ENCODE measurements at regions not wholly inside any gene's neighbourhood (a gene's known extent, or its start where the extent isn't known, plus 50 kb on each side); places are given as distances from the start of the nearest gene placed in this dataset.

- Histone ChIP-seq H3K4me1 (ENCODE audit: insufficient read depth, low read length) (no peaks in the 10 kb centered on the region), H3K9ac (ENCODE audit: extremely low read depth, insufficient read length, low read length) (no peak overlapping the region), H2AK5ac (ENCODE audit: insufficient read length, low read length) (no peak overlapping the region), H3K9me3 (ENCODE audit: control insufficient read depth, low read depth, low read length) (no peaks in the 10 kb centered on the region), H3K27me3 (ENCODE audit: insufficient read depth, low read length) (no peaks in the 10 kb centered on the region), H3K79me2 (ENCODE audit: insufficient read depth, low read length) (no peaks in the 10 kb centered on the region), H4K91ac (ENCODE audit: insufficient read length, low read depth, low read length) (no peak overlapping the region), H2AFZ (ENCODE audit: low read length) (no peak overlapping the region), H2BK120ac (ENCODE audit: low read depth, low read length, poor library complexity, severe bottlenecking) (no peak overlapping the region), H3K4me2 (ENCODE audit: insufficient read depth, insufficient read length, low read length) (no peak overlapping the region), H3K23ac (ENCODE audit: insufficient read length, low read depth, low read length) (no peak overlapping the region), H2BK12ac (ENCODE audit: insufficient read length, low read depth, low read length) (no peak overlapping the region), H3K79me1 (ENCODE audit: insufficient read depth, low read depth, low read length, poor library complexity, severe bottlenecking) (no peaks in the 10 kb centered on the region), H3K23me2 (ENCODE audit: insufficient read length, low read depth, low read length, poor library complexity, severe bottlenecking) (no peaks in the 10 kb centered on the region), H3K4ac (ENCODE audit: low read depth, low read length) (no peak overlapping the region), H3K56ac (ENCODE audit: insufficient read length, low read depth, low read length) (no peak overlapping the region), H3K14ac (ENCODE audit: insufficient read depth, low read length) (no peak overlapping the region), H2BK5ac (ENCODE audit: insufficient read length, low read length) (no peak overlapping the region), H4K20me1 (ENCODE audit: control insufficient read depth, insufficient read depth, insufficient read length) (no peaks in the 10 kb centered on the region), H2BK15ac (ENCODE audit: low read depth, low read length) (no peak overlapping the region), H3K18ac (ENCODE audit: insufficient read length, low read depth, low read length) (no peak overlapping the region), H4K8ac (replicated peaks; ENCODE audit: insufficient read length, low read depth, low read length) (no peak overlapping the region), H3T11ph (ENCODE audit: low read length) (no peak overlapping the region), H2BK20ac (ENCODE audit: low read depth, low read length, poor library complexity, severe bottlenecking) (no peak overlapping the region), H4K5ac (ENCODE audit: insufficient read length, low read depth, low read length) (no peak overlapping the region), H3K27ac (ENCODE audit: insufficient read length, low read depth, low read length) (no peak overlapping the region)
- Mint-ChIP-seq H3K36me3 (ENCODE audit: insufficient read depth in 1 of 3, low read depth in 3 of 3) (no peaks in the 10 kb centered on the region), H3K27me3 (ENCODE audit: low read depth) (no peaks in the 10 kb centered on the region), H3K9me3 (no peaks in the 10 kb centered on the region), H3K4me1 (peaks cover 3 to 4% of the 10 kb centered on the region in 2 experiments; a peak in 3 of 4 replicates), H3K27ac (no peak overlapping the region), H3K4me3 (no peak overlapping the region)
- no peak for DNase-seq
- TF ChIP-seq, protein P1, sequence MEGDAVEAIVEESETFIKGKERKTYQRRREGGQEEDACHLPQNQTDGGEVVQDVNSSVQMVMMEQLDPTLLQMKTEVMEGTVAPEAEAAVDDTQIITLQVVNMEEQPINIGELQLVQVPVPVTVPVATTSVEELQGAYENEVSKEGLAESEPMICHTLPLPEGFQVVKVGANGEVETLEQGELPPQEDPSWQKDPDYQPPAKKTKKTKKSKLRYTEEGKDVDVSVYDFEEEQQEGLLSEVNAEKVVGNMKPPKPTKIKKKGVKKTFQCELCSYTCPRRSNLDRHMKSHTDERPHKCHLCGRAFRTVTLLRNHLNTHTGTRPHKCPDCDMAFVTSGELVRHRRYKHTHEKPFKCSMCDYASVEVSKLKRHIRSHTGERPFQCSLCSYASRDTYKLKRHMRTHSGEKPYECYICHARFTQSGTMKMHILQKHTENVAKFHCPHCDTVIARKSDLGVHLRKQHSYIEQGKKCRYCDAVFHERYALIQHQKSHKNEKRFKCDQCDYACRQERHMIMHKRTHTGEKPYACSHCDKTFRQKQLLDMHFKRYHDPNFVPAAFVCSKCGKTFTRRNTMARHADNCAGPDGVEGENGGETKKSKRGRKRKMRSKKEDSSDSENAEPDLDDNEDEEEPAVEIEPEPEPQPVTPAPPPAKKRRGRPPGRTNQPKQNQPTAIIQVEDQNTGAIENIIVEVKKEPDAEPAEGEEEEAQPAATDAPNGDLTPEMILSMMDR (conservative IDR thresholded peaks at IDR 0.05), result no peak
Observed at GRCh38 chr5:30853158-30853557, 340.3 kb upstream of the CDH6 start.

All from H9 (cell line).